ENCODE measurements at regions not wholly inside any gene's neighbourhood (a gene's known extent, or its start where the extent isn't known, plus 50 kb on each side); places are given as distances from the start of the nearest gene placed in this dataset.
"Not testable (repeated sequence)": the region's sequence is repeated elsewhere in the genome, so short reads cannot be mapped to it uniquely, and the experiment has no call there.

- DNase-seq (no peak), ATAC-seq (no peak)
- POLR2A ChIA-PET, result no interaction called here
- Mint-ChIP-seq H3K27me3 (ENCODE audit: low read depth) (no peaks in the 10 kb centered on the region), H3K4me3 (no peak overlapping the region), H3K4me1 (ENCODE audit: low read depth) (no peaks in the 10 kb centered on the region), H3K9me3 (ENCODE audit: insufficient read depth) (no peaks in the 10 kb centered on the region), H3K27ac (no peak overlapping the region), H3K36me3 (ENCODE audit: low read depth) (no peaks in the 10 kb centered on the region)
- CTCF ChIA-PET, result no interaction called here
Measured at GRCh38 chr17:72471296-72471695, 350.5 kb downstream of the SOX9 start.

GRCh38 chr17:72472106-72472505 is 351.3 kb downstream of the SOX9 start:
- Mint-ChIP-seq H3K4me1 (ENCODE audit: low read depth) (no peaks in the 10 kb centered on the region), H3K27me3 (ENCODE audit: low read depth) (no peaks in the 10 kb centered on the region), H3K4me3 (no peak overlapping the region), H3K36me3 (ENCODE audit: low read depth) (no peaks in the 10 kb centered on the region), H3K9me3 (ENCODE audit: insufficient read depth) (no peaks in the 10 kb centered on the region), H3K27ac (no peak overlapping the region)
- POLR2A ChIA-PET, result no interaction called here
- ATAC-seq (no peak), DNase-seq (no peak)
- CTCF ChIA-PET, result no interaction called here

- DNase-seq; POLR2A ChIA-PET; H3K27me3 Mint-ChIP-seq (ENCODE audit: low read depth); H3K4me1 Mint-ChIP-seq (ENCODE audit: low read depth); CTCF ChIA-PET; H3K27ac Mint-ChIP-seq; H3K9me3 Mint-ChIP-seq (ENCODE audit: insufficient read depth); H3K36me3 Mint-ChIP-seq (ENCODE audit: low read depth); ATAC-seq; H3K4me3 Mint-ChIP-seq: not testable (repeated sequence)
Measured at GRCh38 chr17:72472853-72473390, 352.1 kb downstream of the SOX9 start.

- Mint-ChIP-seq H3K27ac (no peak overlapping the region), H3K9me3 (ENCODE audit: insufficient read depth) (no peaks in the 10 kb centered on the region), H3K4me3 (no peak overlapping the region), H3K27me3 (ENCODE audit: low read depth) (no peaks in the 10 kb centered on the region), H3K36me3 (ENCODE audit: low read depth) (no peaks in the 10 kb centered on the region), H3K4me1 (ENCODE audit: low read depth) (no peaks in the 10 kb centered on the region)
- POLR2A ChIA-PET, result no interaction called here
- DNase-seq (no peak), ATAC-seq (no peak)
- CTCF ChIA-PET, result no interaction called here
Measured at GRCh38 chr17:72474243-72474642, 353.4 kb downstream of the SOX9 start.

- no peak for ATAC-seq
- ChIA-PET POLR2A (no interaction called here), CTCF (no interaction called here)
- Mint-ChIP-seq H3K27me3 (ENCODE audit: low read depth) (no peaks in the 10 kb centered on the region), H3K9me3 (ENCODE audit: insufficient read depth) (no peaks in the 10 kb centered on the region), H3K27ac (no peak overlapping the region), H3K4me3 (no peak overlapping the region), H3K4me1 (ENCODE audit: low read depth) (no peaks in the 10 kb centered on the region), H3K36me3 (ENCODE audit: low read depth) (no peaks in the 10 kb centered on the region)
- DNase-seq, result no peak
Measured at GRCh38 chr17:72474719-72475477, 354.1 kb downstream of the SOX9 start.

- ATAC-seq, result no peak
- Mint-ChIP-seq H3K27ac (no peak overlapping the region), H3K27me3 (ENCODE audit: low read depth) (no peaks in the 10 kb centered on the region), H3K36me3 (ENCODE audit: low read depth) (no peaks in the 10 kb centered on the region), H3K9me3 (ENCODE audit: insufficient read depth) (no peaks in the 10 kb centered on the region), H3K4me1 (ENCODE audit: low read depth) (no peaks in the 10 kb centered on the region), H3K4me3 (no peak overlapping the region)
- ChIA-PET CTCF (no interaction called here), POLR2A (no interaction called here)
- no peak for DNase-seq
Measured at GRCh38 chr17:72476134-72476533, 355.3 kb downstream of the SOX9 start.

- ATAC-seq, result no peak
- DNase-seq, result no peak
- POLR2A ChIA-PET, result no interaction called here
- no peak overlapping the region for H3K4me3 Mint-ChIP-seq
- H3K27me3 Mint-ChIP-seq (ENCODE audit: low read depth), result no peaks in the 10 kb centered on the region
- no peaks in the 10 kb centered on the region for H3K36me3 Mint-ChIP-seq (ENCODE audit: low read depth)
- CTCF ChIA-PET, result no interaction called here
- H3K4me1 Mint-ChIP-seq (ENCODE audit: low read depth), result no peaks in the 10 kb centered on the region
- no peak overlapping the region for H3K27ac Mint-ChIP-seq
- H3K9me3 Mint-ChIP-seq (ENCODE audit: insufficient read depth), result no peaks in the 10 kb centered on the region
Measured at GRCh38 chr17:72476575-72476986, 355.8 kb downstream of the SOX9 start.

- no peak for ATAC-seq
Measured at GRCh38 chr17:72477491-72477890, 356.7 kb downstream of the SOX9 start.

GRCh38 chr17:72479113-72479512 is 358.3 kb downstream of the SOX9 start:
- POLR2A ChIA-PET, result no interaction called here
- no peaks in the 10 kb centered on the region for H3K27me3 Mint-ChIP-seq (ENCODE audit: low read depth)
- H3K4me3 Mint-ChIP-seq, result no peak overlapping the region
- ATAC-seq (no peak), DNase-seq (no peak)
- H3K36me3 Mint-ChIP-seq (ENCODE audit: low read depth), result no peaks in the 10 kb centered on the region
- CTCF ChIA-PET, result no interaction called here
- no peaks in the 10 kb centered on the region for H3K4me1 Mint-ChIP-seq (ENCODE audit: low read depth)
- no peaks in the 10 kb centered on the region for H3K9me3 Mint-ChIP-seq (ENCODE audit: insufficient read depth)
- H3K27ac Mint-ChIP-seq, result no peak overlapping the region

More at GRCh38 chr17:72477491-72477890, 356.7 kb downstream of the SOX9 start:
- ChIA-PET POLR2A (no interaction called here), CTCF (no interaction called here)
- no peak overlapping the region for H3K4me3 Mint-ChIP-seq
- no peak for DNase-seq
- no peaks in the 10 kb centered on the region for H3K36me3 Mint-ChIP-seq (ENCODE audit: low read depth)
- H3K27ac Mint-ChIP-seq, result no peak overlapping the region
- no peaks in the 10 kb centered on the region for H3K27me3 Mint-ChIP-seq (ENCODE audit: low read depth)
- H3K4me1 Mint-ChIP-seq (ENCODE audit: low read depth), result no peaks in the 10 kb centered on the region
- no peaks in the 10 kb centered on the region for H3K9me3 Mint-ChIP-seq (ENCODE audit: insufficient read depth)

GRCh38 chr17:72481572-72481971 is 360.8 kb downstream of the SOX9 start:
- CTCF ChIA-PET, result no interaction called here
- Mint-ChIP-seq H3K36me3 (ENCODE audit: low read depth) (no peaks in the 10 kb centered on the region), H3K27ac (no peak overlapping the region), H3K4me1 (ENCODE audit: low read depth) (no peaks in the 10 kb centered on the region), H3K4me3 (no peak overlapping the region), H3K27me3 (ENCODE audit: low read depth) (no peaks in the 10 kb centered on the region), H3K9me3 (ENCODE audit: insufficient read depth) (no peaks in the 10 kb centered on the region)
- ATAC-seq (no peak), DNase-seq (no peak)
- POLR2A ChIA-PET, result no interaction called here

- POLR2A ChIA-PET, result no interaction called here
- H3K4me1 Mint-ChIP-seq (ENCODE audit: low read depth), result no peaks in the 10 kb centered on the region
- CTCF ChIA-PET, result no interaction called here
- no peaks in the 10 kb centered on the region for H3K9me3 Mint-ChIP-seq (ENCODE audit: insufficient read depth)
- no peaks in the 10 kb centered on the region for H3K36me3 Mint-ChIP-seq (ENCODE audit: low read depth)
- H3K4me3 Mint-ChIP-seq, result no peak overlapping the region
- DNase-seq (no peak), ATAC-seq (no peak)
- H3K27me3 Mint-ChIP-seq (ENCODE audit: low read depth), result peaks cover 6% of the 10 kb centered on the region
- H3K27ac Mint-ChIP-seq, result no peak overlapping the region
Measured at GRCh38 chr17:72485596-72485995, 364.8 kb downstream of the SOX9 start.

- ChIA-PET POLR2A (no interaction called here), CTCF (no interaction called here)
- no peaks in the 10 kb centered on the region for H3K36me3 Mint-ChIP-seq (ENCODE audit: low read depth)
- ATAC-seq, result no peak
- H3K27me3 Mint-ChIP-seq (ENCODE audit: low read depth), result peaks cover 6% of the 10 kb centered on the region
- no peak for DNase-seq
- no peaks in the 10 kb centered on the region for H3K4me1 Mint-ChIP-seq (ENCODE audit: low read depth)
- H3K4me3 Mint-ChIP-seq, result no peak overlapping the region
- H3K9me3 Mint-ChIP-seq (ENCODE audit: insufficient read depth), result no peaks in the 10 kb centered on the region
- no peak overlapping the region for H3K27ac Mint-ChIP-seq
Measured at GRCh38 chr17:72486806-72487205, 366.0 kb downstream of the SOX9 start.
